ENCODE measurements at regions not wholly inside any gene's neighbourhood (a gene's known extent, or its start where the extent isn't known, plus 50 kb on each side); places are given as distances from the start of the nearest gene placed in this dataset.

GRCh38 chr20:47964149-47964548 lies 178.9 kb upstream of the SULF2 start:
- H3K4me3 ChIP-seq (ENCODE audit: insufficient read depth, low read length) = no peak overlapping the region
- H3K4me1 ChIP-seq (ENCODE audit: insufficient read depth, low read length) = no peaks in the 10 kb centered on the region
- H4K20me1 ChIP-seq (ENCODE audit: insufficient read depth, low read length) = no peaks in the 10 kb centered on the region
- no peak for TF ChIP-seq CTCF (IDR thresholded peaks at IDR 0.05; ENCODE audit: extremely low read depth, low read depth, low read length)
- H3K4me2 ChIP-seq (ENCODE audit: insufficient read depth, low read length) = no peak overlapping the region
- DNase-seq (ENCODE audit: insufficient read length, low spot score, missing footprints) = no peak
- H3K27ac ChIP-seq (ENCODE audit: low read depth, low read length) = no peak overlapping the region
- no peak overlapping the region for H2AFZ ChIP-seq (ENCODE audit: low read length)
- no peaks in the 10 kb centered on the region for H3K9me3 ChIP-seq (ENCODE audit: low read depth, low read length)
- H3K79me2 ChIP-seq (ENCODE audit: insufficient read depth, low read length) = no peaks in the 10 kb centered on the region
- H3K27me3 ChIP-seq (ENCODE audit: insufficient read depth, low read length) = peaks cover 7% of the 10 kb centered on the region
- H3K36me3 ChIP-seq (ENCODE audit: insufficient read depth, low read length) = no peaks in the 10 kb centered on the region

GRCh38 chr20:47963022-47963421 lies 177.7 kb upstream of the SULF2 start:
- H2AFZ ChIP-seq (ENCODE audit: low read length) = no peak overlapping the region
- no peak for DNase-seq (ENCODE audit: insufficient read length, low spot score, missing footprints)
- H4K20me1 ChIP-seq (ENCODE audit: insufficient read depth, low read length) = no peaks in the 10 kb centered on the region
- H3K36me3 ChIP-seq (ENCODE audit: insufficient read depth, low read length) = no peaks in the 10 kb centered on the region
- no peaks in the 10 kb centered on the region for H3K9me3 ChIP-seq (ENCODE audit: low read depth, low read length)
- H3K27ac ChIP-seq (ENCODE audit: low read depth, low read length) = no peak overlapping the region
- H3K79me2 ChIP-seq (ENCODE audit: insufficient read depth, low read length) = no peaks in the 10 kb centered on the region
- H3K4me1 ChIP-seq (ENCODE audit: insufficient read depth, low read length) = no peaks in the 10 kb centered on the region
- peaks cover 7% of the 10 kb centered on the region for H3K27me3 ChIP-seq (ENCODE audit: insufficient read depth, low read length)
- H3K4me3 ChIP-seq (ENCODE audit: insufficient read depth, low read length) = no peak overlapping the region
- no peak for TF ChIP-seq CTCF (IDR thresholded peaks at IDR 0.05; ENCODE audit: extremely low read depth, low read depth, low read length)
- H3K4me2 ChIP-seq (ENCODE audit: insufficient read depth, low read length) = no peak overlapping the region

GRCh38 chr20:47962286-47962963 lies 177.1 kb upstream of the SULF2 start:
- H3K9me3 ChIP-seq (ENCODE audit: low read depth, low read length) = no peaks in the 10 kb centered on the region
- peaks cover 7% of the 10 kb centered on the region for H3K27me3 ChIP-seq (ENCODE audit: insufficient read depth, low read length)
- no peaks in the 10 kb centered on the region for H3K4me1 ChIP-seq (ENCODE audit: insufficient read depth, low read length)
- no peaks in the 10 kb centered on the region for H4K20me1 ChIP-seq (ENCODE audit: insufficient read depth, low read length)
- no peak overlapping the region for H3K4me3 ChIP-seq (ENCODE audit: insufficient read depth, low read length)
- H3K27ac ChIP-seq (ENCODE audit: low read depth, low read length) = no peak overlapping the region
- no peaks in the 10 kb centered on the region for H3K36me3 ChIP-seq (ENCODE audit: insufficient read depth, low read length)
- TF ChIP-seq CTCF (IDR thresholded peaks at IDR 0.05; ENCODE audit: extremely low read depth, low read depth, low read length) = no peak
- no peaks in the 10 kb centered on the region for H3K79me2 ChIP-seq (ENCODE audit: insufficient read depth, low read length)
- DNase-seq (ENCODE audit: insufficient read length, low spot score, missing footprints) = no peak
- H3K4me2 ChIP-seq (ENCODE audit: insufficient read depth, low read length) = no peak overlapping the region
- H2AFZ ChIP-seq (ENCODE audit: low read length) = no peak overlapping the region

GRCh38 chr20:47960769-47961541 lies 175.7 kb upstream of the SULF2 start:
- H2AFZ ChIP-seq (ENCODE audit: low read length) = no peak overlapping the region
- TF ChIP-seq CTCF (IDR thresholded peaks at IDR 0.05; ENCODE audit: extremely low read depth, low read depth, low read length) = no peak
- DNase-seq (ENCODE audit: insufficient read length, low spot score, missing footprints) = no peak
- no peaks in the 10 kb centered on the region for H3K36me3 ChIP-seq (ENCODE audit: insufficient read depth, low read length)
- no peaks in the 10 kb centered on the region for H4K20me1 ChIP-seq (ENCODE audit: insufficient read depth, low read length)
- H3K27ac ChIP-seq (ENCODE audit: low read depth, low read length) = no peak overlapping the region
- H3K4me3 ChIP-seq (ENCODE audit: insufficient read depth, low read length) = no peak overlapping the region
- no peaks in the 10 kb centered on the region for H3K79me2 ChIP-seq (ENCODE audit: insufficient read depth, low read length)
- no peak overlapping the region for H3K4me2 ChIP-seq (ENCODE audit: insufficient read depth, low read length)
- H3K4me1 ChIP-seq (ENCODE audit: insufficient read depth, low read length) = no peaks in the 10 kb centered on the region
- H3K9me3 ChIP-seq (ENCODE audit: low read depth, low read length) = no peaks in the 10 kb centered on the region
- H3K27me3 ChIP-seq (ENCODE audit: insufficient read depth, low read length) = peaks cover 7% of the 10 kb centered on the region

Measured in osteoblast (primary cell).